GM13977 (cell line): ENCODE measurements at regions not wholly inside any gene's neighbourhood (a gene's known extent, or its start where the extent isn't known, plus 50 kb on each side); places are given as distances from the start of the nearest gene placed in this dataset.

Experiments used
- DNase-seq: peaks from one replicate; pipeline ENCODE4 v3.0.0; 2012; ENCODE audit warnings: low spot score
- CTCF ChIP-seq: IDR thresholded peaks from 2 replicates; pipeline ENCODE4 v1.5.1; 2012; ENCODE audit warnings: mild to moderate bottlenecking, control low read depth; ENCODE audit not compliant: insufficient read depth; ENCODE audit errors: extremely low read depth, missing control alignments
- in situ Hi-C: fragments of 300-500 bp; cut with MboI; formaldehyde crosslinking; loops from one replicate; pipeline ENCODE4 v1.12.0; 2022; ENCODE audit warnings: low sequenced_read_pairs, low pct_unique_long_range_greater_than_20kb, mixed read lengths, inconsistent platforms; ENCODE audit not compliant: unreplicated experiment

DNA sequence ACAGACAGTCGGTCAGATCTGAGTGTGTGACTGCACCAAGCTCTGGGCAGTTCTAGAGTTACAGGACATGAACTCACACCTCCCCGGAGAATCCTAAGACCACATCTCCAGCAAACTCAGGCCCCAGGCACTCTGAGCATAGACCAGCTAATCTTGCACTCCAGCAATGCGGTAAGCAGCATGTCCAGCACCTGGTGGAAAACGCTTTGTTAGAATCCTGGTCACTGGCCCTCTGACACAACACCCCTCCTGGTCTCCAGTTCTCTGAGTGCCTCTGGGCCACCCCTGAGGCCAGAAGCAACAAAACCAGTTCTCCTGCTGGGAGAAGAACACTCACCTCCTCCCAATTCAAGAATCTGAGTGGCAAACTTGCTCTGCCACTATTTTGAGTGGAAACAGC, 82.7 kb upstream of the TMEM45B start:
- DNase-seq: no peak
- in situ Hi-C loops: loop anchor here (25.0 kb wide), 1 partner anchor 371 kb away; no protein-coding TSS in a partner anchor
- TF ChIP-seq CTCF: no peak

DNA sequence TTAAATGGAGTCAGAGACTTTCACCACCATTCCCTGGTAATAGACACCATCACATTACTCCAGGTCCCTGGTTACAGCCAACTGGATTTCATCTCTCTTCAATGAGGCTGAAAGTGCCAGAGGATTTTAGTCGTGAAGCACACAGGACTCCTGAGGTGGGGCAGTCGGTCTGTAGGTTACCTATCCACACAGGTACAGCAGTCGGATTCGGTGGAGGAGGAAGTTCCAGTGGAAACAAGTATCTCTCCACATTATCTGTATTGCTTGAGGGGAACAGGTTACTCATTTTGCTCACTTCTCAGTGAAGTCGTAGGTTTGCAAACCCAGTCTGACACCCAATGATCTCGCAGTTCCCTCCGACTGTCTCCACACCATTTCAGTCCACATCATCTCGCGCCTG, 82.3 kb upstream of the TMEM45B start:
- TF ChIP-seq CTCF: no peak
- in situ Hi-C loops: loop anchor here (25.0 kb wide), 1 partner anchor 371 kb away; no protein-coding TSS in a partner anchor

DNA sequence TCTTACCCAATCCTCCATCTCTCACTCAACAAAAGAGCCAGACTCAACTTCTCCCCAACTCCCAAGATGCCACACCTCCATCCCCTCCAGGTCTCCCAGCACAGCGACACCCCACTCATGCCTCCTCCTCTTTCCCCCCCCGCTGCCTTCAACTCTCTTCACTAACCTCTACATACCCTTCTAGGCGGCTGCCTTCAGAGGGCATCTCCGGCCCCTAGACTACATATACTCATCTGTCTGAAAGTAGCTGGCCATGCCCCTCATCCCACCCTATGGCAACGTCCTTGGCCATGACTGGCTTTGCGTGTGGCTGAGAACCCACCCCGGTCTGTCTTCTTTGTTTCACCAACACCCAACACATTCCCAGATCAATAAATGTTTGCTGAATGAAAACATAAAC, 81.7 kb upstream of the TMEM45B start:
- in situ Hi-C loops: loop anchor here (25.0 kb wide), 1 partner anchor 372 kb away; no protein-coding TSS in a partner anchor
- DNase-seq: no peak
- TF ChIP-seq CTCF: no peak

More for the DNA sequence above, 82.3 kb upstream of the TMEM45B start:
- no peak for DNase-seq

DNA sequence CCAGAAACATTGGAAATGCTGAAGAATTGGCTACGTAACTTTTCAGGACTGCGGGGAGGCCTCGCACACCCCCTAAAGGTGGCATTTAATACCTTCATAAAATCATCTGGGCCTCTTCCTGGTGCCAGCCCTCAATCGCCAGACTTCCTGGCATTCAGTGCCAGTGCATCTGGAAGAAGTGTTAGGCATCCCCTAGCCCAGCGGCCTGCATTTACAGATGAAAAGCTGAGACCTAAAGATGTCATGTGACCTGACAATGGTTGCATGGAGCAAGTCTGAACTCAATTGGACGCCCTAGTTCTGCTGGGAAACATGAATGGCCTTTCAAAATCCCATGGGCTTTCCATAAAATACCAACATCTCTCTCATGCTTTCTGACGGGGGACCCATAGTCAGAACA, 81.0 kb upstream of the TMEM45B start:
- in situ Hi-C loops: loop anchor here (25.0 kb wide), 1 partner anchor 372 kb away; no protein-coding TSS in a partner anchor
- DNase-seq: no peak
- no peak for TF ChIP-seq CTCF

GRCh38 chr11:129737831-129738230, 77.8 kb upstream of the TMEM45B start:
- TF ChIP-seq CTCF: no peak
- in situ Hi-C loops: loop anchor here (25.0 kb wide), 1 partner anchor 376 kb away; no protein-coding TSS in a partner anchor
- DNase-seq: no peak

DNA sequence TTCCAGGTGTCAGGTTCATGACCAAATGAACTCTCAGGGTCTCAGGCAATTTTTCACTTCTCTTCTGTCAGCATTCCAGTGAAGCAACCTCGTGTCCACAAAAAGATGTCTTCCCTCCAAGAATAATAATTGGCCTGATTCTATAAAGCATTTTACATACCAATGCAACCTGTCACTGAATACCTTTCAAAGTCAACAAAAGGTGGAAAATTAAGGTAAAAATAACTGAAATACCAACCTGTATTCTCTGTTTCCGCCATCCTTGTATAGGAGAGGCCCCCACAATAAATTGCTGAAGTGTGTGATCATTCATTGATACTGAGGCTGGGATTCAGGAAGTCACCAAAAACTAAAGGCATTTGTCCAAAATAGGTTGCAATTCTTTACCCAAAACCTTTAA, 77.4 kb upstream of the TMEM45B start:
- TF ChIP-seq CTCF: no peak
- DNase-seq: no peak
- in situ Hi-C loops: loop anchor here (25.0 kb wide), 1 partner anchor 376 kb away; no protein-coding TSS in a partner anchor

GRCh38 chr11:129739339-129739738, 76.3 kb upstream of the TMEM45B start:
- in situ Hi-C loops: loop anchor here (25.0 kb wide), 1 partner anchor 377 kb away; no protein-coding TSS in a partner anchor
- DNase-seq: no peak
- no peak for TF ChIP-seq CTCF
